GM21360 (cell line): ENCODE measurements at regions not wholly inside any gene's neighbourhood (a gene's known extent, or its start where the extent isn't known, plus 50 kb on each side); places are given as distances from the start of the nearest gene placed in this dataset.
"Not testable (repeated sequence)": the region's sequence is repeated elsewhere in the genome, so short reads cannot be mapped to it uniquely, and the experiment has no call there.

Experiments used
- ATAC-seq: cut with Tn5 transposase; IDR thresholded peaks from one replicate; pipeline ENCODE4 v1.9.1; 2021; ENCODE audit warnings: mild to moderate bottlenecking, moderate library complexity; ENCODE audit not compliant: unreplicated experiment

DNA sequence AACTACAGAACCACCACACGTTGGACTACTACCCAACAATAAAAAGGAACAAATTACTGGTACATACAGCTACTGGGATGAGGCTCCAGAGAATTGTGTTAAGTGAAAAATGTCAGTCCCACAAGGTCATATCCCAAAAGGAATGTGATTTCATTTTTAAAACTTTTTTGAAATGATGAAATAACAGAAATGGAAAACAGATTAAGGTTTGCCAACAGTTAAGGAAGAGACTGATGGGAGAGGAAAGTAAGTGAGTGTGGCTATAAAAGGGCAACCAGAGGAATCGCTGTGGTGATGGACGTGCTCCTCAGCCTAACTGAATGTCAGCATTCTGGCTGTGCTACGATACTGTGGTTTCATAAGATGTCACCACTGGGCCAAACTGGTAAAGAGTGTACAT lies 512.8 kb downstream of the UQCRFS1 start:
- ATAC-seq = no peak

DNA sequence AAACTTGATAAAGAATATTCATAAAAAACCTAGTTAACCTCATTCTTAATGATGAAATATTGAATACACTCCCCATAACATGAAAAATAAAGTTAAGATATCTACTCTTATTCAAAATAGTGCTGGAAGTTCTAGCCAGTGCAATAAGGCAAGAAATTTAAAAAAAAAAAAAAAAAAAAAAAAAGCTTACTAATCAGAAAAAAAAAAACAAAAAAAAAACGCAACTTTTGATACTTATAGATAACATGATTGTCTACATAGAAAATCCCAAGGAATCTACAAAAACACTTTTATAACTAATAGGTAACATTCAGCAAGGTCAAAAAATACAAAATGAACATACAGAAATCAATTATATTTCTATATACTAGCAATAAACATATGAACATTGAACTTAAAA lies 515.6 kb downstream of the UQCRFS1 start:
- no peak for ATAC-seq

DNA sequence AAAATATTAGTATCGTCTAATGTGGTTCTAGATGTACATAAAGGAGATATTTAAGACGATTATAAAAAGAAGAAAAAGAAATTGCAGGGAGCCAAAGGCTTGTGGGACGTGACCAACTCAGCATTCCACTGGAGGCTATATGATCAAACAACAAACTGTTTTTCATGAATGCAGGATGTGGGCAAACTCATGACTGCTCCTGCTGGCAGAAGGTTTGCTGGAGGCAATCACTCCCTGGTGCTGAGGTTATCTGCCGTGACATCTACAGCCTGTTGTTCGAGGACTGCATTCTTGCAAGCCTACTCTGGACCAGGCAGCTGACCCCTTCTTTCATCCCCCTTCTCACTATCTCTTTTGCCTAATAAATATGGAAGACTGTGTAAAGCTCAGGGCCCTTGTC lies 518.1 kb downstream of the UQCRFS1 start:
- ATAC-seq = no peak

DNA sequence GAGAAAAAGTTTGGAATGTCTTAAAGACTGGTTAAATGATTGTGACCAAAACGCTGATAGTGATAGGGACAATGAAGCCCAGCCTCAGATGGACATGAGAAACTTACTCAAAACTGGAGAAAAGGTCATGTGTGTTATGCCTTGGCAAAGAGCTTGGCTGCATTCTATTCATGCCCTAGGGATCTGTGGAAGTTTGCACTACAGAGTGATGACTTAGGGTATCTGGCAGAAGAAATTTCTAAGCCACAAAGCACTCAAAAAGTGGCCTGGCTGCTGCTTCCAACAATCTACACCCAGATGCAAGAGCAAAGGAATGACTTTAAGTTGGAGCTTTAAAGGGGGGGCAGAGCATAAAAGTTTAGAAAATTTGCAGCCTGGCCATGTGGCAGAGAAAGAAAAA lies 521.3 kb downstream of the UQCRFS1 start:
- ATAC-seq = no peak

DNA sequence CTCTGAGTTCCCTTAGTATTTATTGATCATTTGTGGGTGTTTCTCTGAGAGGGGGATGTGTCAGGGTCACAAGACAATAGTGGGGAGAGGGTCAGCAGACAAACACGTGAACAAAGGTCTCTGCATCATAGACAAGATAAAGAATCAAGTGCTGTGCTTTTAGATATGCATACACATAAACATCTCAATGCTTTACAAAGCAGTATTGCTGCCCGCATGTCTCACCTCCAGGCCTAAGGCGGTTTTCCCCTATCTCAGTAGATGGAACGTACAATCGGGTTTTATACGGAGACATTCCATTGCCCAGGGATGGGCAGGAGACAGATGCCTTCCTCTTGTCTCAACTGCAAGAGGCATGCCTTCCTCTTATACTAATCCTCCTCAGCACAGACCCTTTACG lies 523.5 kb downstream of the UQCRFS1 start:
- not testable (repeated sequence) for ATAC-seq

DNA sequence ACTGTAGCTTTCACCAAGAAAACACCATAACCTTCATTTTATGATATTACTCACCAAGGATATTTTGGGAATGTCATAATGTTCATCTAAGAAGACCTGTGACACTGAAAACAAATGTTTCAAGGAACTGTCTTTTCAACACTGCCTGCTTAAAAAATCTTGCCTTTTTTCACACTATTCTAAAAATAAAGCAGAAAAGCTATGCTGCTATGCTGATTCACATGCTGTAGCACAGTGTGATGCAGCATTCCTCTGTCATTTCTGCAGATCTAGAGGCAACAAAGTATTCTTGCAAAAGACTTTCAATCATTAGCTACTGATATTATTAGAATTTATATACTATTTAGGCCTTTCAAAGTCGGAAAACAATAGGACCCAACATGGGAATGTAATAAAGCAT lies 525.7 kb downstream of the UQCRFS1 start:
- no peak for ATAC-seq

DNA sequence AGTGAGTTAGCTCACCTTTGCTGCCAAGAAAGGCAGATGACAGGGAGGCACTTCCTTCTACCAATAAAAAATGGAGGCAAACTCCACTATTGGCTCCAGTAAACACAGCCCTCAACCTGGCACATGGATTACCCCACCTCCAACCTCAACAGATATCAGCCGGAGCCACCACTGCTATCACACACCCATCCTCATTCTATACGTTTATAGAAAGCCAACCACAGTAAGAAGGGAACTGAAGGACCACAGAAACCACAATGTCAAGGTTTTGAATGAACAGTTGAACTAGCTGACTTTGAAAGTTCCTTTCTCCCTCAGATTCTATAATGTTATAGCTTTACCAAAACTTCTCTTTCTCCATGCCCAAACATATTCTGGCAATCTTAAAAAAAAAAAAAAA lies 526.2 kb downstream of the UQCRFS1 start:
- no peak for ATAC-seq

DNA sequence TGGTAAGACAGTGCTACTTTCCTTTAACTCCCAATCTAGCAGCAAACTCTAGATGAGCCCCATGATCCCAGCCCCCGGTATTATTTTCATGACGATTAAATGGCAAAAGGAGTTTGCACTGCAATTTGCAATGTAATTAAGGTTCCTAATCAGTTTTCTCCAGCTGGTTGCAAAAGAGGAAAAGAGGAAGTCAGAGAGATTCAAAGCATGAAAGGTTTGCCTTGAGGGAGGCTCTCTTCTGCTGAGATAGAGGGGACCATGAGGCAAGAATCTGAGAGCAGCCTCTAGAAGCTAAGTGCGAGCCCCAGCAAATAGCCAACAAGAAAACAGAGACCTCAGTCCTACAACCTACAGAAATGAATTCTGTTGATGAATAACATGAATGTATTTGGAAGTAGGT lies 527.1 kb downstream of the UQCRFS1 start:
- no peak for ATAC-seq

DNA sequence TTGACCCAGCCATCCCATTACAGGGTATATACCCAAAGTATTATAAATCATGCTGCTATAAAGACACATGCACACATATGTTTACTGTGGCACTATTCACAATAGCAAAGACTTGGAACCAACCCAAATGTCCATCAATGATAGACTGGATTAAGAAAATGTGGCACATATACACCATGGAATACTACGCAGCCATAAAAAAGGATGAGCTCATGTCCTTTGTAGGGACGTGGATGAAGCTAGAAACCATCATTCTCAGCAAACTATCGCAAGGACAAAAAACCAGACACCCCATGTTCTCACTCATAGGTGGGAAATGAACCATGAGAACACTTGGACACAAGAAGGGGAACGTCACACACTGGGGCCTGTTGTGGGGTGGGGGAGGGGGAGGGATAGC lies 527.9 kb downstream of the UQCRFS1 start:
- not testable (repeated sequence) for ATAC-seq

DNA sequence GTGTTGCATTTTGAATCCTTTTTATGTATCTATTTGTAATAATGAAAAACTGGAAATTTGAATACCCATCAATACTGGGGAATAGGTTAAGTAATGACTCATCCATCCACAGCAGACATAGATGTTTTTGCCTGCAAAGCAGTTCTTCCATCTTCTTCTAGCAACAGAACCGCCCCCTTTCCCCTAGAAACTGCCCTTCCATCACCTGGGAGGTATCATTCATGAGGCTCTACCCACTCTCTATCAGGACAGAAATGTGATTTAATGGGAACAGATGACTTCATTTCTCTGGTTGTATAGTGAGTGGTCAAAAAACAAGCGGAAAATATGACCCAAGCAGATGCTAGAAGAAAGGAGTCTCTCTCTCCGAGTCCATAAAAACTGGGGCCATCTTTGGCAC lies 532.8 kb downstream of the UQCRFS1 start:
- no peak for ATAC-seq

DNA sequence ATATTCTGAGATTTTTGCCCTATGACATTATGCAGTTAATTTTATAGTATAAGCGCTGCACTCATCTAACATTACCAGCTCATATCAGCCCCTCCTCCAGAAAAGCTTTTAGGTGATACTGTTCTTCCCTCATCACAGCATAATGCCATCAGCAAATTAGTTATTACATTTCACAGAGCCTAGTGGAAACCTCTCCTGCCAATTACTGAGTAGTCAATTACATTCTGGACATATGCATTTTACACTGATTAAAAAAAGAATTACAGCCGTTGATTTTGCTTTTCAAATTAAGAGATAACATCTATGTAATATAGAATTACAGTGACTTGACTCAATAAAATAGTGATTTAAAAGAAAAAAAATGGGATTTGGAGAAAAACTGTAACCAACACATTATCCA lies 542.1 kb downstream of the UQCRFS1 start:
- ATAC-seq = no peak

DNA sequence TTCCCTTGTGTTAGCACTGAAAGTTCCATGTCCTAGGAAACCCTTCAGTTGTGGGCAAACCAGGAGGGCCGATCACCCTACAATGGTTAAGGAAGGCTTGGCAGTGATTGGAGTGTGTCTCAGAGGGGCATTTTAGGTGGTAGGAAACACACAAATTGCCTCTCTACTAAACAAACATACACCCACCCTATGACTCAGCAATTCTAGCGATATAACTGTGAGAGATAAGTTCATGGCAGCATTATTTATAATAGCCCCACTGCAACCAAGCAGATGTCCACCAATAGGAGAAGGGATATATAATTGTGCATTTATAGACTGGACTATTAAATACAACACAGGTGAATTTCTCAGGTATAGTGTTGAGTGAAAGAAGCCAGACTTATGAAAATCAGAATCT lies 543.1 kb downstream of the UQCRFS1 start:
- no peak for ATAC-seq

DNA sequence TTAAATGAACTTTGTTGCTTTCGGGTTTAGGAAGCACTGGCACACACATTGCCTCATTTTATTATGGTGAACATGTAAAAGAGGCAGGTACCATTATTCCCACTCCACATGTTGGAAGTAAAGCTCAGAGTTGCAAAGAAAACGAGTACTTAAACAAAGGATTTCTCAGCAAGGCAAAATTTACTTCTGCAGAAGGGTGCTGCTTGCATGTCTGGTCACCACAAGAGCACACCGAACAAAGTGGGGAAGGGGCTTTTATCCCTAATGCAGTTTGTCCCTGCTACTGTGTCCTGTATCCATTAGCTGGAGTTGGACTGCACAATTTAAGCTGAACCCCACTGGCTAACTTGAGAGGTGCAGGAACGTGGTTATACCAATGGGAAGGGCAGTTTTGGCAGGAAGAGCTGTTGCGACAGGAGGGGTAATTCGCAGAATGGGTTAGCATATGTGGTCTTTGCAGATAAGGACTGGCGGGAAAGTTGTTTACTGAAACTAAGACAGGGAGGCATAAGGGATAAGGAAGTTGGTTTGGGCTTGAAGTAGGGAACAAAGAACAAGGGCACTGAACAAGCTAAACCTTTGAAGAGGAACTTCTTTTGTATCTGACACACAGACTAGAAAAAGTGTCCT lies 545.5 kb downstream of the UQCRFS1 start:
- ATAC-seq = no peak

DNA sequence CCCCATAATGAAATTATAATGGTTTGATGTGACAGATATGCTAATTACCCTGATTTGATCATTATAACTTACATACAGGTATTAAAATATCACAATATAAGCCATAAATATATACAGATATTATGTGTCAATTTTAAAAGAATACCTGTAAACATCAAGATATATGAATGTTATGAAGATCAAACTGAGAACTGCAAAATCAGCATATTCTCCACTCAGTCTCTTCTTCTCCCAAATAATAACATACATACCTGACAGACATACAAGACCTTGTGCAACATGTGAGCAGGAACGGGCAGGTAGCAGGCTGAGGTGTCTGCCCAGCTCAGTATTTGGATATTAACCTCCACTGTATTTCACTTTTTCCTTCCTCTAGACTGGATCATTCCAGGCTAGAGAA lies 547.2 kb downstream of the UQCRFS1 start:
- no peak for ATAC-seq

DNA sequence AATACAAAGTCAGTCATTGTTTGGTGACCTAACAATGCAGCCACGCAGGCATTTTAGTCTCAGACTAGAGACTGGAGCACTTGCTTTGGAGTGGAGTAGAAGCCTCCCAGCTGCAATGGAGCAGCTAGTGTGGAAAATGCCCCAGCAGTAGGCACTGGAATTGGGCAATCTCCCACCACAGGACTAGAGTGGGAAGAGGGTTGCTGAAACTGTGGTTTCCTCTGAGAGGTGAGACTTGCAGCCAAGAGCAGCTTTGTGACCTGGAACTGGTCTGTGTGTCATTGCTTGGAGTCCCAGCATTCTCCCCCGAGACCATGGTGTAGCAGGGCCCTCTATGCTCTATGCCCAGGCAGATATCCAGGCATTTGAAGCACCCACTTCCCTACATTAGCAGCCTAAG lies 556.3 kb downstream of the UQCRFS1 start:
- ATAC-seq = no peak

DNA sequence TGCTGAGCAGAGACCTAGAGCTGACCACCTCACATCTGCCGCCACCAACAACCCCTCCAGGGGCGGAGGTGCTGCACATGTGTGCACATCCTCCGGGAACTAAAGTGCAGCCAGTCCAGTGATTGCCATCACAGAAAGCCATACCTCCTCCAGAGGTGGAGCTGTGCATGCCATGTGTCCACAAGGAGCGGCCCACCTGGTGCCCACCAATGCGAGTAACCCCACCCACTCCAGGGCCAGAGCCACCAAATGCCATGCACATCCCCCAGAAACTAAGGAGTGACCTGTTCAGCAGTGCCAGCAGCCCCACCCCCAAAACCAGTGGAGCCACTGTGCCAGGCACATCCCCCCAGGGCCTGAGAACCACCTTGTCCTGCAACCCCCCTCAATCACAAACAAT lies 557.9 kb downstream of the UQCRFS1 start:
- no peak for ATAC-seq

DNA sequence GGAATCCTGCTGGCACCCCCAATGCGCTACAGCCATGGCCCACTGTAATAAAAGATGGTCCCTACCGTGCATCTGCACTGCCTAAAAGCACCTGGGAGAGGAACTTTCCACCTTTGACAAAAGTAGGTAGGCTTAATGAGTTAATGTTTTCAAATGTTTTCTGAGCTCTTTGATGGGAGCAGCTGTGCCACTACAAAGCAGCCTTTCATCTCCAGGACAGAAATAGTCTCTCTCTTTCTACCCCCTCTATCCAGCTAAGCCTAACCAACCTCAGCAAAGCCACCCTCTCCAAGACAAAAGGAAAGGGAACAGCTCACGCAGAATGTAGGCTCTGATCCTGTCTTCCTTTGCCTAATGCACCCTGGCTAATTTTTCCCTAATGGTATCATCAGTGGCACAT lies 560.2 kb downstream of the UQCRFS1 start:
- ATAC-seq = no peak

DNA sequence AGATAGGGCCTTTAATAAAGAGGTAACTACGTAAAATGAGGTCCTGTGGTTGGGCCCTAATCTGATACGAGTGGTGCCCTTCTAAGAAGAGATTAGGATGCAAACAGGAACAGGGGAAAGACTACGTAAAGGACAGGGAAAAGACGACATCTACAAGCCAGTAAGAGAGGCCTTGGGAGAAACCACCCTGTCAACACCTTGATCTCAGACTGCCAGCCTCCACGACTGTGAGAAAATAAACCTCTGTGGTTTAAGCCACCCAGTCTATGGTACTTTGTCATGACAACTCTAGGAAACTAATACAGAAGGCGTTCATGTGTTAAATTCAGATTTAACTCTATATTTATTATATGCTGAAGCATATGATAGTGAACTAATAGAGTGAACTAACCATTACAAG lies 566.3 kb downstream of the UQCRFS1 start:
- ATAC-seq = no peak

DNA sequence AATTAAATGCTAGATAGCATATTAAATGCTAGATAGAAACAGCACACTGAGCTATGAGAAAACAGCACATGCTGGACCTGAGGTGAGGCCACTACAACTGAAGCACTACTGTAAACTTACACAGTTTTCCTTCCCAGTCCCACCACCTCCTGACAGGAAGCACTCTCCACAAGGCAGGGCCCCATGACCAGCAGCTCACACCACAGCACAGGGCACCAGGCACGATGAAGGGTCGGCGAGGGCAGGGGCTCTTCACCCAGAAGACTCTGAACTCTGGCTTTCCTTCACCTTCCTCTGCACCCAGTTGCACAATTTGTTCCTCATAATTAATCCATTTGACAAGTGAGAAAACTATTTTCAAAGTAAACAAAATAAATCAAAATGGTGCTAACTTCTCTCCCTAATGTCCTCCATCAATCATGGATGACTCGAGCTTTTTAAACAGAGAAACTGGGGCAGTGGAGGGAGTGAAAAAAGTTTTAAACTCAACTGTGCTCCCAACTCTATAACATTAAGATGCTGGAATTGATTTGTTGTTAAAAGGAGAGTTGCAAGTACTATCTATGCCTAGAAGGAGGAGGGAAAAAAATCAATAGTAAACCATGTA lies 568.7 kb downstream of the UQCRFS1 start:
- ATAC-seq = no peak

DNA sequence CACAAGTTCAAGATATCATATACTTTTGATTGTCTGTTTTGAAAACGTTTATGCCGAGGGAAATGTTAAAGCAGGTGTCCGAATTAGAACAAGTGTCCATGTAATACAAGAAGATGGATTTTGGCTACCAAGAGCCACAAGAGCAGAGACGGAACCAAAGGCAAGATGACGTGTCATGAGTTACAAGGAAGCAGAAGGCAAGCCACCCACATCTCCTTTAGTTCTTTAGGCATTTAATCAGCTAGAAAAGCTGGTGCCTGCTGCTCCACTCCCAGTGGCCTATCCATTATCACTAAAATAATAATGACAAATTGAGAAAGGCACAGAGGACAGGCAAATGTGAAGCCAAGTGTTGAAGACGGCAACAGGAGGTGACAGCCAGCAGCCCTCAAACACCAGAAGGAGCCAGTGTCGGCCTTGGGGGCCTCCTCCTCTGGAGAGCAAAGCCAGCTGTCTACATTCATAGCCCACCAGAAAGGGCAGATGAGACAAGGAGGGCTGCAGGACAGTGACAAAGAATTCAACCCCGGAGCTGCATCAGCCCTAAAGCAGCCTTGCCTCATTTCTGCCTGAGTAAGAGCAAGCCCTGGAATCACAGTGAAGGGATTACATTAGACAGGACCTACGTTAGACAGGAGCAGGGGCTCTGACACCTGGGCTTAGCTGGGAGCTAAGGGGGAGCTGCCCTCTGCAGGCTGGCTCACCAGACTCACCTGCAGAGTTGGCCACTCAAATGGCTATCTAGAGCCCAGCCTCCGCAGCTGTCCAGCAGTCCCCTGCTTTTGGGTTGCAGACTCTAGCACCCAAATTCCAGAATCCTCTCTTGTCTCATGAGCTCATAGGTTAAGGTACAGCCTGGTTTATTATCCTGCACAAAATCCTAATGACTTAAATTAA lies 569.9 kb downstream of the UQCRFS1 start:
- no peak for ATAC-seq

DNA sequence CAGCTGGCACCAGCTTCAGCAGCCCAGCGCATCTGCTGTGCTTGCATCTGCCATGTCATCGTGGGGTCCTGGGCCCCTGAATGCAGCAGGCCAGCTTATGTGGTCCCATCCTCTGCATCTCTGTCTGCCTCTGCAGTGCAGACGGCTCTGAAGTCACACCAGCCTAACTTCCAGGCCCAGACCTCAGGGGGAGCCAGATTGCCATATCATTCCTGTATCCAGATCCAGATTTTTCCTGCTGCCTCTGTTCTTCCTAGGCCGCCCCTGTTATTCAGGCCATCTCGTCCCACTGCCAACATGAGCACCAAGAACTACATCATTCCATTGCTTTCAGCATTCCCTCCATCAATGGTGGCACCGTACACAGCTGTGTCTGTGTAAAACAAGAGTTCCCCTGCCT lies 571.6 kb downstream of the UQCRFS1 start:
- no peak for ATAC-seq

DNA sequence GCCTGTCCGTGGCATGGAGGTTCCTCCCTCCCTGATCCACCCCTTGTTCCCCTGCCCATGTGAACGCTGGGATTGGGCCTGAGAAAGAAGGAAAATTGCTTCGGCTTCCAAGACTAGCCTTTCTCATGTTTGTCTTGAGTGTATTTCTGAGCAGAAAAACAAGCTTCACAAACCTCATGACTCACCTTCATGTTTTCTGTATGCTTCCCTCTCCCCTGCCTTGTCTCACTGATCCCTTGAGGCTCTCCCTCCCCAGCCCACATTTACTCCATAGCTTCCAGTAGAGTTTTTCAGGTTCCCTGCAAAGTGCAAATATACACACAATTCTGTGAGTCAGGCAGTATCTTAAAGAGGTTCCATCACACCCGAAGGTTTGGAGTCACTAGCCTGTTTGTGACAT lies 572.4 kb downstream of the UQCRFS1 start:
- no peak for ATAC-seq
